ENCODE measurements at regions not wholly inside any gene's neighbourhood (a gene's known extent, or its start where the extent isn't known, plus 50 kb on each side); places are given as distances from the start of the nearest gene placed in this dataset.

DNA sequence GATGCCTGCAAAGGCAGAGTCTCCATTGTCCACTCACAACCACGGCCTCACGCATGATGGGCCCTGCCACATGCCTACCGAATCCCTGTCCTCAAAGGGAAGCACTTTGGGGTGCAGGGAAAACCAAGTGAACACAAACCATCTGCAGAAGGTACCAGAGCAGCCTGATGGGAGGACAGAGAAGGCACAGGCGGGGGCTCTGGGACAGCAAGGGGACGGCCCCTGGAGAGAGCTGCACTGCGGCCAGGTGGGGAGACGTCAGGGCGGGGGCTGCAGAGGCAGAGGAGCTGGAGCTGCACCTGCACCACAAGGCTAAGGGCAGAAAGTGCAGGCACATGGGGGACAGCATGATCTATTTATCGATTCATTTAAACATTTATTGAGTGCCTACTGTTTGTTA is 1056.0 kb downstream of the TBC1D22A start:
- no peak overlapping the region for H3K4me3 Mint-ChIP-seq
- TF ChIP-seq, protein P1, sequence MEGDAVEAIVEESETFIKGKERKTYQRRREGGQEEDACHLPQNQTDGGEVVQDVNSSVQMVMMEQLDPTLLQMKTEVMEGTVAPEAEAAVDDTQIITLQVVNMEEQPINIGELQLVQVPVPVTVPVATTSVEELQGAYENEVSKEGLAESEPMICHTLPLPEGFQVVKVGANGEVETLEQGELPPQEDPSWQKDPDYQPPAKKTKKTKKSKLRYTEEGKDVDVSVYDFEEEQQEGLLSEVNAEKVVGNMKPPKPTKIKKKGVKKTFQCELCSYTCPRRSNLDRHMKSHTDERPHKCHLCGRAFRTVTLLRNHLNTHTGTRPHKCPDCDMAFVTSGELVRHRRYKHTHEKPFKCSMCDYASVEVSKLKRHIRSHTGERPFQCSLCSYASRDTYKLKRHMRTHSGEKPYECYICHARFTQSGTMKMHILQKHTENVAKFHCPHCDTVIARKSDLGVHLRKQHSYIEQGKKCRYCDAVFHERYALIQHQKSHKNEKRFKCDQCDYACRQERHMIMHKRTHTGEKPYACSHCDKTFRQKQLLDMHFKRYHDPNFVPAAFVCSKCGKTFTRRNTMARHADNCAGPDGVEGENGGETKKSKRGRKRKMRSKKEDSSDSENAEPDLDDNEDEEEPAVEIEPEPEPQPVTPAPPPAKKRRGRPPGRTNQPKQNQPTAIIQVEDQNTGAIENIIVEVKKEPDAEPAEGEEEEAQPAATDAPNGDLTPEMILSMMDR (IDR thresholded peaks at IDR 0.05; ENCODE audit: unreplicated experiment in 3 of 3), result no peak
- H3K27me3 Mint-ChIP-seq (ENCODE audit: low read depth), result no peaks in the 10 kb centered on the region
- peaks cover 5% of the 10 kb centered on the region for H3K4me1 Mint-ChIP-seq
- H3K36me3 Mint-ChIP-seq (ENCODE audit: low read depth), result no peaks in the 10 kb centered on the region
- H3K27ac Mint-ChIP-seq, result no peak overlapping the region
- H3K9me3 Mint-ChIP-seq, result peaks cover 9% of the 10 kb centered on the region

DNA sequence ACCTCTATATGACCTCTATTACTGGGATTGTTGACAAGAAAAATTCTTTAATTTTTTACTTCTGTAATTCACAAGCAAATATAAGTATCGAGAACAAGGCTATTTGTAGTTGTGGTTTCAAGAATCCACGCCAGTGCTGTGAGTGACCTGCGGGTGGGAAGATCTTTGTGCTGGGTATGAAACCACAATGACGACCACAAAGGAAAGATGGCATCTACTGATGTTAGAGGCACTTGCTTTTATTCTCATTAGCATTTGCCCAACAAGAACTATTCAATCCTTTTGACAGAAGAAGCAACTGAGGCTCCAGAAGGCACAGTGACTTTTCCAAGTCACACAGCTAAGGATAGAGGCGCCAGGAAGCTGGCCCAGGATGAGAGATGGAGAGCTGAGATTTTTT is 1054.9 kb downstream of the TBC1D22A start:
- no peak overlapping the region for H3K4me3 Mint-ChIP-seq
- H3K4me1 Mint-ChIP-seq, result peaks cover 5% of the 10 kb centered on the region
- H3K27me3 Mint-ChIP-seq (ENCODE audit: low read depth), result no peaks in the 10 kb centered on the region
- H3K27ac Mint-ChIP-seq, result no peak overlapping the region
- H3K36me3 Mint-ChIP-seq (ENCODE audit: low read depth), result no peaks in the 10 kb centered on the region
- TF ChIP-seq, protein P1 (IDR thresholded peaks at IDR 0.05; ENCODE audit: unreplicated experiment in 3 of 3), result no peak
- H3K9me3 Mint-ChIP-seq, result peaks cover 6% of the 10 kb centered on the region

DNA sequence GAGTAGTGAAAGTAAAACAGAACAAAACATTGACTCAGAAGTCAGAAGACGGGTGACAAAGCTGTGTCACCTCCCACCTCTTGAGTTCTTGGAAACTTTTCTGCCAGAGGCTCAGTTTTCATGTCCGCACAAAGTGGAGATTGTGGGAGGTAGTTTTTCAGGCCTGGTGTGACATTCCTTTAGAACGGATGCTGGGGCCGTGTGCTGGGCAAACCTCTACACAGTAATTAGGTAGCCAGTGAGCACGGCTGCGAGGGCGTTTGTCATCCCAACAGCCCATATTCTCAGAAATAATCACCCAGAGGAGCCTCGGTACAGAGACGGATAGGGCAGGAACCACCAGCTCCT is 1054.4 kb downstream of the TBC1D22A start:
- H3K36me3 Mint-ChIP-seq (ENCODE audit: low read depth), result no peaks in the 10 kb centered on the region
- peaks cover 3% of the 10 kb centered on the region for H3K27me3 Mint-ChIP-seq (ENCODE audit: low read depth)
- peaks cover 5% of the 10 kb centered on the region for H3K4me1 Mint-ChIP-seq
- TF ChIP-seq, protein P1 (IDR thresholded peaks at IDR 0.05; ENCODE audit: unreplicated experiment in 3 of 3), result no peak
- no peak overlapping the region for H3K27ac Mint-ChIP-seq
- H3K4me3 Mint-ChIP-seq, result no peak overlapping the region
- H3K9me3 Mint-ChIP-seq, result peaks cover 6% of the 10 kb centered on the region

DNA sequence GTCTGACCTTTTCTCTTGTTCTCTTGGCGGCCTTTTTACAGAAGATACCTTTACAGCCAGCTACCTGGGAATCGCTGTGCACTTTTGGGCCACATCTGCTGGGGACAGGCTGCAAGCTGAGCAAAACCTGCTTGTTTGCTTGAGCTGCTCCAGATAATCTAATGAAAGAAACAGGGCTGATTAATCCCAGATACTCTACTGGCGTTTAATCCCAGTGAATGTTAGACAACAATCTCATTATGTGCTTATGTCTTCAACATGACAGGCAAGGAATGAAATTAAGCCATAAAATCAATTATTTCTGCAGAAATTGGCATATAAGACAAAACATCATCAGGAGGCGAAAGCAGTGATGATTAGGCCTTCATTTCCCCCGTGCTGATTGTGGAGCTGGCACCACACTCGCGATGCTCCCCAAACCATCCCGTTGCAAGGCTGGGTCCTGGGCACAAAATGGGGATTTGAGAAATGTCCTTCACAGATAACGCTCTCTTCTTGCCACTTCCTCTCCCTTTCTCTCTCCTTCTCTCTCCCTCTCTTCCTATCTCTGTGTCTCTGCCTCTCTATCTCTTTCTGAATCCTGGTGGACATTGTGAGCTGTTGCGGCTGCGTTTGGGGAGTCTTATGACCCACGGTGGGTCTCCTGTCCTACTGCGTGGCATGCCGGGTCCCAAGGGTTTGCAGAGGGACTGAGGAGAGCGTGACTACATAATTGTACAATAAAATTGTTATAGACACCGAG is 1053.8 kb downstream of the TBC1D22A start:
- TF ChIP-seq, protein P1 (IDR thresholded peaks at IDR 0.05; ENCODE audit: unreplicated experiment in 3 of 3), result no peak
- Mint-ChIP-seq H3K27ac (no peak overlapping the region), H3K36me3 (ENCODE audit: low read depth) (no peaks in the 10 kb centered on the region), H3K4me1 (peaks cover 5% of the 10 kb centered on the region), H3K4me3 (no peak overlapping the region), H3K27me3 (ENCODE audit: low read depth) (peaks cover 4% of the 10 kb centered on the region), H3K9me3 (peaks cover 6% of the 10 kb centered on the region)

DNA sequence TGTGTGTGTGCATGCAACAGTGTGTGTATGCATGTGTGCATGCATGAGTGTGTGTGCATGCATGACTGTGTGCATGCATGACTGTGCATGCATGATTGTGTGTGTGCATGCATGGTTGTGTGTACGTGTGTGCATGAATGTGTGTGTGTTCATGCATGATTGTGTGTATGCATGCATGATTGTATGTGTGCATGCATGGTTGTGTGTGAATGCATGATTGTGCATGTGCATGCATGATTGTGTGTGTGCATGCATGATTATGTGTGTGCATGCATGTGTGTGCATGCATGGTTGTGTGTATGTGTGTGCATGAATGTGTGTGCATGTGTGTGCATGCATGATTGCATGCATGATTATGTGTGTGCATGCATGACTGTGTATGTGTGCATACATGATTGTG is 1052.0 kb downstream of the TBC1D22A start:
- H3K36me3 Mint-ChIP-seq (ENCODE audit: low read depth), result no peaks in the 10 kb centered on the region
- H3K27me3 Mint-ChIP-seq (ENCODE audit: low read depth), result peaks cover 7% of the 10 kb centered on the region
- H3K9me3 Mint-ChIP-seq, result peaks cover 8% of the 10 kb centered on the region
- H3K27ac Mint-ChIP-seq, result no peak overlapping the region
- H3K4me1 Mint-ChIP-seq, result peaks cover 5% of the 10 kb centered on the region
- TF ChIP-seq, protein P1 (IDR thresholded peaks at IDR 0.05; ENCODE audit: unreplicated experiment in 3 of 3), result no peak
- H3K4me3 Mint-ChIP-seq, result no peak overlapping the region

DNA sequence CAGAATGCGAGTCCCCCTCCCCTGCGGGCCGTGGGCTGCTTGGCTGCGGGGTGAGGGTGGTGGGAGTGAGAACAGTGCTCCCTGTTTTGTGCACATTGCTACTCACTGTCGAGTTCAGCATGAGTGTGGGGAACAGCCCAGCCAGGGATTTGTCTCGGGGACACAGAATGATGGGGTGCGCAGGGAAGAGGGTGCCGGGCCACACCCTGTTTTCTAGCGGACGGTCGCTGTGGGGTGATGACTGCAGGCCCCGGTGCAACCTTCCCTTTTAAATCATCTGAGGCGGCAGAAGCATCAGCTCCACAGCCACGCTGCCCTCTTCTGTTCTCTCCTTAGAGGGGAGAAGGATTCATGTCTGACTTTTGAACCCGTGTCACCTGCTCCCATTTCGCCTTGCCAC is 1051.2 kb downstream of the TBC1D22A start:
- Mint-ChIP-seq H3K27me3 (ENCODE audit: low read depth) (peaks cover 7% of the 10 kb centered on the region), H3K4me3 (no peak overlapping the region), H3K36me3 (ENCODE audit: low read depth) (no peaks in the 10 kb centered on the region), H3K27ac (no peak overlapping the region), H3K4me1 (peaks cover 5% of the 10 kb centered on the region), H3K9me3 (peaks cover 8% of the 10 kb centered on the region)
- TF ChIP-seq, protein P1 (IDR thresholded peaks at IDR 0.05; ENCODE audit: unreplicated experiment in 3 of 3), result no peak

All from nephron (organoid).